NB4 (cell line): ENCODE measurements at regions not wholly inside any gene's neighbourhood (a gene's known extent, or its start where the extent isn't known, plus 50 kb on each side); places are given as distances from the start of the nearest gene placed in this dataset.

Source experiments
- DNase-seq: peaks from one replicate; pipeline ENCODE4 v3.0.0; 2010; ENCODE audit warnings: low read depth
- H3K4me3 ChIP-seq: one replicate; pipeline ENCODE4 v1.5.1; 2011; ENCODE audit warnings: mild to moderate bottlenecking, low read depth, low read length, moderate library complexity
- MYC ChIP-seq: IDR thresholded peaks from 2 replicates; pipeline ENCODE4 v1.6.1; 2011; ENCODE audit warnings: low read depth, low read length
- POLR2A ChIP-seq: IDR thresholded peaks from 2 replicates; pipeline ENCODE4 v1.6.1; 2011; ENCODE audit warnings: mild to moderate bottlenecking; ENCODE audit not compliant: insufficient read length; ENCODE audit errors: extremely low read depth
- TF ChIP-seq, protein P1 (sequence below): IDR thresholded peaks from 2 replicates; pipeline ENCODE4 v1.6.1; 2011; ENCODE audit warnings: low read depth, low read length
- TF ChIP-seq, protein P2 (sequence below): IDR thresholded peaks from one replicate; pipeline ENCODE4 v1.5.1; 2012; ENCODE audit warnings: low read depth, low read length

- no peak for DNase-seq
- TF ChIP-seq, protein P1, sequence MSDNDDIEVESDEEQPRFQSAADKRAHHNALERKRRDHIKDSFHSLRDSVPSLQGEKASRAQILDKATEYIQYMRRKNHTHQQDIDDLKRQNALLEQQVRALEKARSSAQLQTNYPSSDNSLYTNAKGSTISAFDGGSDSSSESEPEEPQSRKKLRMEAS, result no peak
- TF ChIP-seq MYC (no peak), POLR2A (no peak)
- TF ChIP-seq, protein P2, sequence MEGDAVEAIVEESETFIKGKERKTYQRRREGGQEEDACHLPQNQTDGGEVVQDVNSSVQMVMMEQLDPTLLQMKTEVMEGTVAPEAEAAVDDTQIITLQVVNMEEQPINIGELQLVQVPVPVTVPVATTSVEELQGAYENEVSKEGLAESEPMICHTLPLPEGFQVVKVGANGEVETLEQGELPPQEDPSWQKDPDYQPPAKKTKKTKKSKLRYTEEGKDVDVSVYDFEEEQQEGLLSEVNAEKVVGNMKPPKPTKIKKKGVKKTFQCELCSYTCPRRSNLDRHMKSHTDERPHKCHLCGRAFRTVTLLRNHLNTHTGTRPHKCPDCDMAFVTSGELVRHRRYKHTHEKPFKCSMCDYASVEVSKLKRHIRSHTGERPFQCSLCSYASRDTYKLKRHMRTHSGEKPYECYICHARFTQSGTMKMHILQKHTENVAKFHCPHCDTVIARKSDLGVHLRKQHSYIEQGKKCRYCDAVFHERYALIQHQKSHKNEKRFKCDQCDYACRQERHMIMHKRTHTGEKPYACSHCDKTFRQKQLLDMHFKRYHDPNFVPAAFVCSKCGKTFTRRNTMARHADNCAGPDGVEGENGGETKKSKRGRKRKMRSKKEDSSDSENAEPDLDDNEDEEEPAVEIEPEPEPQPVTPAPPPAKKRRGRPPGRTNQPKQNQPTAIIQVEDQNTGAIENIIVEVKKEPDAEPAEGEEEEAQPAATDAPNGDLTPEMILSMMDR, result no peak
- H3K4me3 ChIP-seq, result no peak overlapping the region
These were observed 890.2 kb downstream of the FSTL5 start for GRCh38 chr4:161273607-161274006.

DNA sequence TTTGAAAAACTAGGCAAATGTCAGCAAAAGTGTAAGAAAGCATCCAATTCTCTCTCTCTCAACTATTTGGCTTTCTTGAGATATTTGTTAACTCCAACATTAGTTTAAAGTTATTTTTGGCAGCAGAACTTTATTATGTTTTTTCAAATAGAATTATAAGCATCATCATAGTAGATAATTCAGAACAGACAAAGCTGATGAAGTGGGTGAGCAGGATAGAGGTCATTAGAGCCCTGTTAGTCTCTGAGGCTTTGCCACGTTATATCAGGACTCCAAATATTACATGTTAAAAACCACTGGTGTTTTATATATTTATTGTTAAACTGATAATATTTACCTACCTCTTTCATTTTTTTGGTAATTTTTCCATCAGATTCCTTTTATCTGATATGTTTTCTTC, 903.0 kb downstream of the FSTL5 start:
- DNase-seq, result no peak
- no peak overlapping the region for H3K4me3 ChIP-seq
- TF ChIP-seq POLR2A, result no peak
- TF ChIP-seq MYC, result no peak
- TF ChIP-seq, protein P2, result no peak
- TF ChIP-seq, protein P1, result no peak

DNA sequence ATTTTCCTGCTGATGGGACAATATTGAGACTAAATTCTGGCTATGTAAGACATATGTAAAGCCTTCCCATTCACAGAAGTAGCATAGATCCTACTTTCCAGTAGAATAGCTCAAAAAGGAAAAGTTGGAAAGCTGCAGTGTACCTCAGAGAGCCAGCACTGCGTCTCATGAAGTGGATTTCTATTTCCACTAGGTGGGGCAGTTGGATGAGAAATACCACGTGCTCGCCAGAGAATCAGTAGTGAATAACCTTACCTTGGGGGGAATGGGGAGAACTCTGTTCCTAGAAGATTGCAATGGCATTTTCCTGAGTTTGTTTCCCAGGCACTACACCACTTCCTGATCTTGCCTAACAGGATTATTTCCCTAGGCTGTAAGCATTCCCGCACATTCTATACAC, 907.1 kb downstream of the FSTL5 start:
- DNase-seq, result peak; percentile 18
- TF ChIP-seq, protein P2, result peak; percentile 3
- TF ChIP-seq POLR2A, result no peak
- TF ChIP-seq, protein P1, result peak; percentile 90
- TF ChIP-seq MYC, result peak; percentile 63; the same call in 1 of the 2 replicates
- H3K4me3 ChIP-seq, result no peak overlapping the region

- no peak overlapping the region for H3K4me3 ChIP-seq
- no peak for DNase-seq
These were observed 907.6 kb downstream of the FSTL5 start for GRCh38 chr4:161256172-161256571.

DNA sequence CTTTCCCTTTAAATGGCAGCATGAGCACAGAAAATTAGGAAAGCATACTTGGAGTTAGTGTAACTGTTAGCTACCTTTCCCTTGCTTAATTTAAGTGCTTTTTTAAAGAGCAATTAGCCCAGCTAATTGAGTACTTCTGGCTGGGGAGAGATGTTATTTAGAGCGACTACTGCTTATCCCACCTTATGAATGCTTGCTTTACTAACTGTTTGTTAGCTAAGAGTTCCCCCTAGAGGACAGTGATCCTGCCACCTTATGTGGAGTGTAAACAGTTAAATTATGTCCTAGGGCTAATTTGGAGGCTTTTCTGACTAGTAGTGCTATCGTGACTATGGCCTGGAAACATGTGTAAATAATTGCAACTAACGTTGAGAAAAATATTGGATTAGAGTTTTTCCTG, 909.4 kb downstream of the FSTL5 start:
- peak; percentile 10 for DNase-seq
- no peak overlapping the region for H3K4me3 ChIP-seq
- no peak for TF ChIP-seq POLR2A

More at GRCh38 chr4:161256172-161256571, 907.6 kb downstream of the FSTL5 start:
- no peak for TF ChIP-seq MYC
- no peak for TF ChIP-seq POLR2A
- TF ChIP-seq, protein P2, result no peak
- TF ChIP-seq, protein P1, result no peak

DNA sequence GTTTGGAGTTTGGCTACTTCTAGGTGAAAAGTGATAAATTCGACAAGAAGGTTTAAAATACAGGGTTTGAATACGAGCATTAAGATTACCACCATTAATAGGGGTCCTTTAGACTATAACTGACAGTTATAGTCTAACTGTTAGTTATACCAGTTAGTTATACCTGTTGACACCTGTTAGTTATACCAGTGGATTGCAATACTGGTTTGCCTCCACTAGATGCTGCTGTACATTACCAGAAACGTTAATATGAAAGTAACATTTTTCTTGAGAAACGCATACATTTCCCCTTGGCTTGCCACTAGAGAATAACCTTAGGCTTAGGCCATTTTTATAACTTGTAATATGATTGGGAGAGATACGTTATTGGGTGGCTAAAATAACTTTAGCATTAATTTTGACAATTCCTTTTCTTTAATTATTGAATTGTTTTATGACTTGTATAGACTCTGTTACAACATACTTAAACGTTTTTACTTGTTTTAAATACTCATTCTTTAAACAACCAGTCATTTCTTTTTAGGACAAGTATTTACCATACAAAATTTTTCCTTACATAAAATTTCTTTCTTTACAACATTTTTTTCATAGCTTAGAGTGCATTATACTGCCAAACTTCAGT, 911.2 kb downstream of the FSTL5 start:
- peak; percentile 34 for DNase-seq
- H3K4me3 ChIP-seq, result no peak overlapping the region
- TF ChIP-seq POLR2A, result no peak
- TF ChIP-seq, protein P2, result peak; percentile 70
